GM23338 (cell line): ENCODE measurements at regions not wholly inside any gene's neighbourhood (a gene's known extent, or its start where the extent isn't known, plus 50 kb on each side); places are given as distances from the start of the nearest gene placed in this dataset.

ENCODE experiments used
- ATAC-seq: fragments of 200-7000 bp; cut with Tn5 transposase; 3 replicates; pipeline ENCODE4 v1.9.1; 2020
- DNase-seq: peaks from one replicate; pipeline ENCODE4 v3.0.0-alpha.2; 2015; ENCODE audit warnings: low spot score
- H2AFZ ChIP-seq: fragments of 200-600 bp; sonication (generic); 2 replicates; pipeline ENCODE4 v1.8.0; 2016; ENCODE audit warnings: antibody characterized with exemption, mild to moderate bottlenecking, moderate library complexity
- H3F3A ChIP-seq: fragments of 200-600 bp; sonication (generic); replicated peaks from 2 replicates; pipeline ENCODE4 v1.8.0; 2017; ENCODE audit warnings: antibody characterized with exemption, mixed run types, low read depth
- H3K27ac ChIP-seq: fragments of 200-600 bp; sonication (generic); 2 replicates; pipeline ENCODE4 v1.6.1; 2016; ENCODE audit warnings: low read depth
- H3K27me3 ChIP-seq: fragments of 200-600 bp; sonication (generic); 2 replicates; pipeline ENCODE4 v1.8.0; 2016; ENCODE audit warnings: mild to moderate bottlenecking, mixed run types, moderate library complexity; ENCODE audit not compliant: insufficient read depth
- H3K36me3 ChIP-seq: fragments of 200-600 bp; sonication (generic); 2 replicates; pipeline ENCODE4 v1.8.0; 2016; ENCODE audit warnings: mild to moderate bottlenecking; ENCODE audit not compliant: insufficient read depth
- H3K4me1 ChIP-seq: fragments of 200-600 bp; sonication (generic); 2 replicates; pipeline ENCODE4 v1.8.0; 2016; ENCODE audit warnings: mild to moderate bottlenecking, moderate library complexity; ENCODE audit not compliant: insufficient read depth
- H3K4me2 ChIP-seq: fragments of 200-600 bp; sonication (generic); 2 replicates; pipeline ENCODE4 v1.7.1; 2017; ENCODE audit warnings: mixed run types
- H3K4me3 ChIP-seq: fragments of 200-600 bp; sonication (generic); 2 replicates; pipeline ENCODE4 v1.6.1; 2016; ENCODE audit warnings: mixed run types
- H3K79me2 ChIP-seq: fragments of 200-600 bp; sonication (generic); replicated peaks from 2 replicates; pipeline ENCODE4 v1.8.0; 2017; ENCODE audit warnings: mild to moderate bottlenecking; ENCODE audit not compliant: insufficient read depth
- H3K9me2 ChIP-seq: fragments of 200-600 bp; sonication (generic); 2 replicates; pipeline ENCODE4 v1.8.0; 2017; ENCODE audit not compliant: insufficient read depth
- H4K20me1 ChIP-seq: fragments of 200-600 bp; sonication (generic); replicated peaks from 2 replicates; pipeline ENCODE4 v1.8.0; 2017; ENCODE audit warnings: mild to moderate bottlenecking; ENCODE audit not compliant: insufficient read depth
- H3K27ac Mint-ChIP-seq: 2 replicates; pipeline ENCODE4 v1.8.0; 2020; ENCODE audit warnings: inconsistent platforms, mild to moderate bottlenecking, moderate library complexity, mixed read lengths
- H3K27me3 Mint-ChIP-seq: 3 replicates; pipeline ENCODE4 v1.8.0; 2022; ENCODE audit warnings: low read depth, mild to moderate bottlenecking, moderate library complexity, mixed read lengths, inconsistent platforms; ENCODE audit not compliant: insufficient read depth, poor library complexity
- H3K36me3 Mint-ChIP-seq: 3 replicates; pipeline ENCODE4 v1.8.0; 2021; ENCODE audit warnings: low read depth, mild to moderate bottlenecking, inconsistent platforms, moderate library complexity, mixed read lengths
- H3K4me1 Mint-ChIP-seq: 3 replicates; pipeline ENCODE4 v1.8.0; 2020; ENCODE audit warnings: mild to moderate bottlenecking, inconsistent platforms, mixed read lengths
- H3K4me3 Mint-ChIP-seq: 3 replicates; pipeline ENCODE4 v1.8.0; 2021; ENCODE audit warnings: moderate library complexity, mild to moderate bottlenecking, inconsistent platforms, mixed read lengths
- H3K9me3 Mint-ChIP-seq: 3 replicates; pipeline ENCODE4 v1.8.0; 2020; ENCODE audit warnings: moderate library complexity, mild to moderate bottlenecking, inconsistent platforms, mixed read lengths
- CREB1 ChIP-seq: fragments of 250-450 bp; sonication (Bioruptor Pico); IDR thresholded peaks from 2 replicates; pipeline ENCODE4 v1.5.0; 2020; ENCODE audit warnings: low read depth, mild to moderate bottlenecking, moderate library complexity
- EZH2 ChIP-seq: fragments of 200-600 bp; sonication (generic); IDR thresholded peaks from one replicate; pipeline ENCODE4 v1.8.0; 2017; ENCODE audit warnings: antibody characterized with exemption, mild to moderate bottlenecking, low read depth; ENCODE audit not compliant: unreplicated experiment
- JUNB ChIP-seq: IDR thresholded peaks from one replicate; pipeline ENCODE4 v1.6.1; 2016; ENCODE audit warnings: antibody characterized with exemption; ENCODE audit not compliant: unreplicated experiment
- POLR2AphosphoS5 ChIP-seq: IDR thresholded peaks from 2 replicates; pipeline ENCODE4 v1.6.1; 2016; ENCODE audit warnings: antibody characterized with exemption, low read depth
- REST ChIP-seq: IDR thresholded peaks from one replicate; pipeline ENCODE4 v1.6.1; 2018; ENCODE audit warnings: antibody characterized with exemption; ENCODE audit not compliant: unreplicated experiment
- ZNF114 ChIP-seq: fragments of 250-450 bp; sonication (Bioruptor Pico); IDR thresholded peaks from 2 replicates; pipeline ENCODE4 v1.5.0; 2020; ENCODE audit warnings: mild to moderate bottlenecking, moderate library complexity
- ZNF462 ChIP-seq: fragments of 250-450 bp; sonication (Bioruptor Pico); IDR thresholded peaks from 2 replicates; pipeline ENCODE4 v1.5.0; 2020; ENCODE audit warnings: mild to moderate bottlenecking, moderate library complexity
- TF ChIP-seq, protein P1 (sequence below): IDR thresholded peaks from 2 replicates; pipeline ENCODE4 v1.6.1; 2016; ENCODE audit warnings: antibody characterized with exemption
- TF ChIP-seq, protein P2 (sequence below), 2 experiments: fragments of 200-600 bp in 1 of 2; sonication (generic) in 1 of 2; conservative IDR thresholded peaks; 2 replicates each; pipeline versions ENCODE4 v1.5.1 to v1.6.1; 2016 to 2017; ENCODE audit warnings: antibody characterized with exemption in 2 of 2, low read depth in 2 of 2, mild to moderate bottlenecking in 2 of 2, moderate library complexity in 1 of 2

- TF ChIP-seq, protein P1, sequence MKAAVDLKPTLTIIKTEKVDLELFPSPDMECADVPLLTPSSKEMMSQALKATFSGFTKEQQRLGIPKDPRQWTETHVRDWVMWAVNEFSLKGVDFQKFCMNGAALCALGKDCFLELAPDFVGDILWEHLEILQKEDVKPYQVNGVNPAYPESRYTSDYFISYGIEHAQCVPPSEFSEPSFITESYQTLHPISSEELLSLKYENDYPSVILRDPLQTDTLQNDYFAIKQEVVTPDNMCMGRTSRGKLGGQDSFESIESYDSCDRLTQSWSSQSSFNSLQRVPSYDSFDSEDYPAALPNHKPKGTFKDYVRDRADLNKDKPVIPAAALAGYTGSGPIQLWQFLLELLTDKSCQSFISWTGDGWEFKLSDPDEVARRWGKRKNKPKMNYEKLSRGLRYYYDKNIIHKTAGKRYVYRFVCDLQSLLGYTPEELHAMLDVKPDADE, result no peak
- TF ChIP-seq JUNB (no peak), EZH2 (no peak), CREB1 (CRISPR knock-in tag) (no peak), POLR2AphosphoS5 (no peak)
- TF ChIP-seq, protein P2, sequence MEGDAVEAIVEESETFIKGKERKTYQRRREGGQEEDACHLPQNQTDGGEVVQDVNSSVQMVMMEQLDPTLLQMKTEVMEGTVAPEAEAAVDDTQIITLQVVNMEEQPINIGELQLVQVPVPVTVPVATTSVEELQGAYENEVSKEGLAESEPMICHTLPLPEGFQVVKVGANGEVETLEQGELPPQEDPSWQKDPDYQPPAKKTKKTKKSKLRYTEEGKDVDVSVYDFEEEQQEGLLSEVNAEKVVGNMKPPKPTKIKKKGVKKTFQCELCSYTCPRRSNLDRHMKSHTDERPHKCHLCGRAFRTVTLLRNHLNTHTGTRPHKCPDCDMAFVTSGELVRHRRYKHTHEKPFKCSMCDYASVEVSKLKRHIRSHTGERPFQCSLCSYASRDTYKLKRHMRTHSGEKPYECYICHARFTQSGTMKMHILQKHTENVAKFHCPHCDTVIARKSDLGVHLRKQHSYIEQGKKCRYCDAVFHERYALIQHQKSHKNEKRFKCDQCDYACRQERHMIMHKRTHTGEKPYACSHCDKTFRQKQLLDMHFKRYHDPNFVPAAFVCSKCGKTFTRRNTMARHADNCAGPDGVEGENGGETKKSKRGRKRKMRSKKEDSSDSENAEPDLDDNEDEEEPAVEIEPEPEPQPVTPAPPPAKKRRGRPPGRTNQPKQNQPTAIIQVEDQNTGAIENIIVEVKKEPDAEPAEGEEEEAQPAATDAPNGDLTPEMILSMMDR (conservative IDR thresholded peaks at IDR 0.05; ENCODE audit: low read depth in 2 of 2), result no peak
Observed at GRCh38 chr16:85975451-85975981, 76.6 kb downstream of the IRF8 start (continued).

DNA sequence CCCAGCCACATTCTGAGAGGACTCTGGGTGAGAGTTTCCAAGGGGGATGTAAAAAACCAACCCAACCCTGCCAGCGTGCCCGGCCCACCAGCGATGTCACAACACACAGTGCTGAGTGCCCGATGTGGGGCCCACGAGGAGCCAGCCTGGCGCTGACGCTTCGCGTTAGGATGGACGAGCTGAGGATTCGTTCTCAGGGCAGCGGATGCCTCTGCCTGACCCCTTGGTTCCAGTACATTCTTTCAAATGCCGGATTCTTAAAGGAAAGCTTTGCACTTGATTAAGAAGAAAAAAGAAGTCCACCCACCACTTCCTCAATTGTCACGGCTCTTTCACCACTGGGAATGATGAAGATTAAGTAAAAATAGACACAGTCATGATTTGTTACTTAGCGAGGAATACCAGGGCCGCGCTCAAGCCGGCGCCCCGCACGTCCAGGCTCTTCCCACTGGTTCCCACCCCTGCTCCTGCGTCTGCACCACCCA, 79.4 kb downstream of the IRF8 start:
- no peak for DNase-seq
- H3K9me3 Mint-ChIP-seq, result peaks cover 18% of the 10 kb centered on the region

More for the DNA sequence above, 79.4 kb downstream of the IRF8 start:
- Mint-ChIP-seq H3K4me3 (no peak overlapping the region), H3K27ac (no peak overlapping the region), H3K27me3 (peaks cover 23% of the 10 kb centered on the region), H3K36me3 (peaks cover 8% of the 10 kb centered on the region), H3K4me1 (peaks cover 10% of the 10 kb centered on the region; the same call in 2 of the 3 replicates)
- Histone ChIP-seq H3F3A (no peaks in the 10 kb centered on the region), H4K20me1 (no peaks in the 10 kb centered on the region), H3K4me3 (no peak overlapping the region), H3K36me3 (no peaks in the 10 kb centered on the region), H3K4me2 (no peak overlapping the region), H3K27me3 (no peaks in the 10 kb centered on the region), H3K4me1 (peaks cover 2% of the 10 kb centered on the region; the same call in 1 of the 2 replicates), H3K27ac (no peak overlapping the region), H3K9me2 (no peaks in the 10 kb centered on the region), H2AFZ (no peak overlapping the region), H3K79me2 (no peaks in the 10 kb centered on the region)
- TF ChIP-seq, protein P2 (conservative IDR thresholded peaks at IDR 0.05; ENCODE audit: low read depth in 2 of 2), result no peak
- no peak for TF ChIP-seq ZNF114 (CRISPR knock-in tag)
- TF ChIP-seq CREB1 (CRISPR knock-in tag), result no peak
- no peak for TF ChIP-seq ZNF462 (CRISPR knock-in tag)
- TF ChIP-seq REST, result no peak
- TF ChIP-seq EZH2, result no peak
- ATAC-seq, result no peak
